ENCODE measurements at regions not wholly inside any gene's neighbourhood (a gene's known extent, or its start where the extent isn't known, plus 50 kb on each side); places are given as distances from the start of the nearest gene placed in this dataset.

DNA sequence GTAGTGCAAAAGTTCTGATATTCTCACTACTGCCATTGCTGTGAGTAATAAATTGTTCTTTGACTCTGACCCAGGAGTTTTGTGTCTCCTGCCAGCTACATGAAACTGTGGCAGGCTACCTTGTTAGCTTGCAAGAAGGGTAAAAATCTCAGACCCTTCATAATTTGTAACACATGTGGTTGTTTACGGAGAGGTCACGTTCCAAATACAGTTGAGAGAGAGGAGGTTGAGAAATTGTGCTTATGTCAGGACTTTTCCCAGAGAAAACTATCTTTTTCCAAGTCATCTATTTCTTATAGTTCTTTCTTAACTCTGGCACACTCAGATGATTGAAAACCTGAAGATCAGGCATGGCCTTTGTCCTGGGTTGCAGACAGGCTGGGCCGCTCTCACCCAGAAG lies 114.4 kb upstream of the SVIL start:
- intact Hi-C loops (cut with micrococcal nuclease; ENCODE audit: unreplicated experiment): no loop called here
- CTCF ChIA-PET: no interaction called here
- no peaks in the 10 kb centered on the region for H3K4me1 ChIP-seq (ENCODE audit: insufficient read depth, low read length, poor library complexity, severe bottlenecking)
- no peak overlapping the region for H3K27ac ChIP-seq (ENCODE audit: low read depth, low read length, poor library complexity, severe bottlenecking)
- no peak for DNase-seq (ENCODE audit: low spot score)
- H3K27me3 ChIP-seq (replicated peaks; ENCODE audit: insufficient read depth, low read depth, low read length, poor library complexity): no peaks in the 10 kb centered on the region
- no peak overlapping the region for H3K4me3 ChIP-seq (ENCODE audit: low read depth, low read length, poor library complexity, severe bottlenecking)
- POLR2A ChIA-PET (ENCODE audit: low non-redundant PET): interaction anchor here (0.5 kb wide), 1 partner anchor 388 kb away, joined by 7 read pairs; no protein-coding TSS in a partner anchor
- H3K9me3 ChIP-seq (ENCODE audit: low read depth, low read length, poor library complexity, severe bottlenecking): no peaks in the 10 kb centered on the region
- no peak for TF ChIP-seq EZH2 (IDR thresholded peaks at IDR 0.05; ENCODE audit: borderline replicate concordance, low read depth, low read length, poor library complexity, severe bottlenecking)
- TF ChIP-seq, protein P1, sequence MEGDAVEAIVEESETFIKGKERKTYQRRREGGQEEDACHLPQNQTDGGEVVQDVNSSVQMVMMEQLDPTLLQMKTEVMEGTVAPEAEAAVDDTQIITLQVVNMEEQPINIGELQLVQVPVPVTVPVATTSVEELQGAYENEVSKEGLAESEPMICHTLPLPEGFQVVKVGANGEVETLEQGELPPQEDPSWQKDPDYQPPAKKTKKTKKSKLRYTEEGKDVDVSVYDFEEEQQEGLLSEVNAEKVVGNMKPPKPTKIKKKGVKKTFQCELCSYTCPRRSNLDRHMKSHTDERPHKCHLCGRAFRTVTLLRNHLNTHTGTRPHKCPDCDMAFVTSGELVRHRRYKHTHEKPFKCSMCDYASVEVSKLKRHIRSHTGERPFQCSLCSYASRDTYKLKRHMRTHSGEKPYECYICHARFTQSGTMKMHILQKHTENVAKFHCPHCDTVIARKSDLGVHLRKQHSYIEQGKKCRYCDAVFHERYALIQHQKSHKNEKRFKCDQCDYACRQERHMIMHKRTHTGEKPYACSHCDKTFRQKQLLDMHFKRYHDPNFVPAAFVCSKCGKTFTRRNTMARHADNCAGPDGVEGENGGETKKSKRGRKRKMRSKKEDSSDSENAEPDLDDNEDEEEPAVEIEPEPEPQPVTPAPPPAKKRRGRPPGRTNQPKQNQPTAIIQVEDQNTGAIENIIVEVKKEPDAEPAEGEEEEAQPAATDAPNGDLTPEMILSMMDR (conservative IDR thresholded peaks at IDR 0.05; ENCODE audit: low read depth, low read length): no peak
- BruUV-seq (replicated peaks): no TSS peak
- H3K36me3 ChIP-seq (ENCODE audit: insufficient read depth, low read length, poor library complexity, severe bottlenecking): no peaks in the 10 kb centered on the region

DNA sequence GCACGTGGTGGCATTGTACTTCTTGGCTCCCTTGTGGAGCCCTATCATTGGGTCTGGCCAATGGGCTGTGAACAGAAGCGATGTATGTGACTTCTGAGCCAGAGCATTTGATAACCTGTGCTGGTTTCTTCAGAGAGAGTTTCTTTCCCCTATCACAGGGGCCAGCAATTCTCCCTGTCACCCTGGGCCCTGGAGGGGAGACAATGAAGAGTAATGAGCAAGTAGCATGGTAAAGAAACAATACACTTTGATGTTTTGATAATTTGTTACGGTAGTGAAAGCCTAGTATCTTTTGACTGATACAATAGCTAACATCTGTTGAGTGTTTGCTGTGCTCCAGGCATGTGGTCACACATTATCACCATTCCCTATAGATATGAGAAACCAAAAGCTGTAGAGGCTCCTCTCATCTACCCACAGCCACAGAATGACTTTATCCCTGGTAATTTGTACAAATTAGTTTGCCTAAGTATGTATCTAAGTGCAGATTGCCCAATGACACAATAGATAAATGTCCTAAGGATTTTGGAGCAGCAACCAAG lies 113.4 kb upstream of the SVIL start:
- intact Hi-C loops (cut with micrococcal nuclease; ENCODE audit: unreplicated experiment): no loop called here
- no peak for TF ChIP-seq EZH2 (IDR thresholded peaks at IDR 0.05; ENCODE audit: borderline replicate concordance, low read depth, low read length, poor library complexity, severe bottlenecking)
- TF ChIP-seq, protein P1 (conservative IDR thresholded peaks at IDR 0.05; ENCODE audit: low read depth, low read length): no peak
- Histone ChIP-seq H3K36me3 (ENCODE audit: insufficient read depth, low read length, poor library complexity, severe bottlenecking) (no peaks in the 10 kb centered on the region), H3K27me3 (replicated peaks; ENCODE audit: insufficient read depth, low read depth, low read length, poor library complexity) (no peaks in the 10 kb centered on the region), H3K9me3 (ENCODE audit: low read depth, low read length, poor library complexity, severe bottlenecking) (no peaks in the 10 kb centered on the region), H3K4me1 (ENCODE audit: insufficient read depth, low read length, poor library complexity, severe bottlenecking) (no peaks in the 10 kb centered on the region), H3K4me3 (ENCODE audit: low read depth, low read length, poor library complexity, severe bottlenecking) (no peak overlapping the region), H3K27ac (ENCODE audit: low read depth, low read length, poor library complexity, severe bottlenecking) (no peak overlapping the region)
- ChIA-PET POLR2A (ENCODE audit: low non-redundant PET) (no interaction called here), CTCF (no interaction called here)
- no peak for DNase-seq (ENCODE audit: low spot score)
- BruUV-seq (replicated peaks): no TSS peak

- no peaks in the 10 kb centered on the region for H3K9me3 ChIP-seq (ENCODE audit: low read depth, low read length, poor library complexity, severe bottlenecking)
- DNase-seq (ENCODE audit: low spot score): no peak
- no peak overlapping the region for H3K27ac ChIP-seq (ENCODE audit: low read depth, low read length, poor library complexity, severe bottlenecking)
- no peaks in the 10 kb centered on the region for H3K27me3 ChIP-seq (replicated peaks; ENCODE audit: insufficient read depth, low read depth, low read length, poor library complexity)
- H3K36me3 ChIP-seq (ENCODE audit: insufficient read depth, low read length, poor library complexity, severe bottlenecking): no peaks in the 10 kb centered on the region
- no peaks in the 10 kb centered on the region for H3K4me1 ChIP-seq (ENCODE audit: insufficient read depth, low read length, poor library complexity, severe bottlenecking)
- H3K4me3 ChIP-seq (ENCODE audit: low read depth, low read length, poor library complexity, severe bottlenecking): no peak overlapping the region
- ChIA-PET CTCF (no interaction called here), POLR2A (ENCODE audit: low non-redundant PET) (no interaction called here)
- no TSS peak for BruUV-seq (replicated peaks)
- intact Hi-C loops (cut with micrococcal nuclease; ENCODE audit: unreplicated experiment): no loop called here
- TF ChIP-seq, protein P1 (conservative IDR thresholded peaks at IDR 0.05; ENCODE audit: low read depth, low read length): no peak
- TF ChIP-seq EZH2 (IDR thresholded peaks at IDR 0.05; ENCODE audit: borderline replicate concordance, low read depth, low read length, poor library complexity, severe bottlenecking): no peak
These were observed 111.5 kb upstream of the SVIL start for GRCh38 chr10:29746080-29746797.

Data from A673 (cell line).